ENCODE measurements at regions not wholly inside any gene's neighbourhood (a gene's known extent, or its start where the extent isn't known, plus 50 kb on each side); places are given as distances from the start of the nearest gene placed in this dataset.

DNA sequence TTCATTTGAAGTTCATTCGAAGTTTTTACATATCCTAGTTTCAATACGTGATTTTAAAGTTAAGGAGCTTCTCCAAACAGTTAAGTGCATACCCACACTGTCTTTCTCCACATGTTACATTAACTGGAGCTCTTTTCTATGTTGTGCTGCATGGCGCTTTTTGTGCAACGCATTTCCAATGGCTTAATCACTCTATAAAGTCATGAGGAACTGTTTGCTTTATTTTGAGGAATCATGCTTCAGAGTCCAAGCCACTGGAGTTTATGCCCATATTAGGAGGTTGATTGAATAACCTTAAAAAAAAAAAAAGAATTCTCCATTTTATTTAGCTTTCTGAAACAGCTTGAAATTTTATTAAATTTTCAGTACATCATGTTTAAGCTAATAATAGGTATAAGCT is 109.4 kb upstream of the MBNL1 start:
- no peak for DNase-seq

DNA sequence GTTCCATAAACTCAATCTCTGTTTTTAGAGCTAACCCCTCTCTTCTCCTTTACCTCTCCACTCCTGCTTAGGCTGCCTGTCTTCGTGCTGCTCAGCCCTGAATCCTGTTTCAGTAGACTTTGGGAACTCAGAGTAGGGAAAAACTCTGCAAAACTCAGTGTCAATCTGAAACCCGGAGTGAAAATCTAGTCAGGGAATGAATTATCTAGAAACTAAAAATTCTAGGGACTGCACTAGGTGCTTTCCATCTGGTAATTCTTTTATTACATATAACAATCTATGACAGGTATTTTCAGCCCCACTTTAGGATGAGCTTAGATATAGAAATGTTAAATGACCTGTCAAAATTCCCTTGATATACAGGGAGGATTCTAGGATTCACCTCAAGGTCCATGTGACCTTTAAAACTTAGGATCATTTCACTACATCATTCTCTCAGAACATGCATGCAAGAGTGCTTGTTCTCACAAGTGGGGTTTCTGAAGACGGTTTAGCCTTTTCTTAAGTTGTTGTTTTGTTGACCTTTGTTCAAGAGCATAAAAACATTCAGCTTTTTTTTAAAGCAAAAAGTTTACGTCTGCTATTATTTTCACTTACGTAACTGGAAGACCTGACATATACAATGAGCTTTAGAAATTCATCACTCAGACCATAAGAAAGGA is 108.2 kb upstream of the MBNL1 start:
- no peak for DNase-seq

DNA sequence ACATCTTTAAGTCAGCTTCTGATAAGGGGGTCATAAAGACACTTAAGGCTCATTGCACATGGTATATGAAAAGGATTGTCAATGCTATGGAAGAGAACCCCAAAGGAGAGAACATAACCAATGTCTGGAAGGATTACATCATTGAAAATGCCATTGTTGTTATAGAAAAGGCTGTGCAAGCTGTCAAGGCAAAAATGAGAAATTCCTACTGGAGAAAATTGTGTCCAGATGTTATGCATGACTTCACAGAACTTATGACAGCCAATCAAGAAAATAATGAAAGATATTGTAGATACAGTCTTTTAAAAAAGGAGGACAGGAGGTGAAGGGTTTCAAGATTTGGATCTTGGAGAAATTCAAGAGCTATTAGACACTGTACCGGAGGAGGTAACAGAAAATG is 96.3 kb upstream of the MBNL1 start:
- no peak for DNase-seq

DNA sequence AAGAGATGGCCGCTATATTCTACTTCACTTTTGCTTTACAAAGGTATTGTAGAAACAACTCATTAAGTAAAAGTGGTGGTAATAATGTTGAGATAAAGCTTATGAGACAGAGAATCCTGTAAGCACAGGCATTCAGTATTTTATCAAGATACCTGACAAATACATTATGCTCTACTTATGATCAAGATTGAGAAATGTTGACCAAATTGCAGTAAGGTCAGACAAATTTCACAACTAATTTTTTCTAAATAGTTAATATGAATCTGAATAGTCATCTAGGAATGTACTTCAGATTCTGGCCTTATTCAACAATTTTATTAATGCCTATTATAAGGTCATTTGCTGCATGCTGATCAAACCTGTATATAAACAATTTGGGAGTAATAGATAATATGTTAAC is 95.1 kb upstream of the MBNL1 start:
- no peak for DNase-seq

DNA sequence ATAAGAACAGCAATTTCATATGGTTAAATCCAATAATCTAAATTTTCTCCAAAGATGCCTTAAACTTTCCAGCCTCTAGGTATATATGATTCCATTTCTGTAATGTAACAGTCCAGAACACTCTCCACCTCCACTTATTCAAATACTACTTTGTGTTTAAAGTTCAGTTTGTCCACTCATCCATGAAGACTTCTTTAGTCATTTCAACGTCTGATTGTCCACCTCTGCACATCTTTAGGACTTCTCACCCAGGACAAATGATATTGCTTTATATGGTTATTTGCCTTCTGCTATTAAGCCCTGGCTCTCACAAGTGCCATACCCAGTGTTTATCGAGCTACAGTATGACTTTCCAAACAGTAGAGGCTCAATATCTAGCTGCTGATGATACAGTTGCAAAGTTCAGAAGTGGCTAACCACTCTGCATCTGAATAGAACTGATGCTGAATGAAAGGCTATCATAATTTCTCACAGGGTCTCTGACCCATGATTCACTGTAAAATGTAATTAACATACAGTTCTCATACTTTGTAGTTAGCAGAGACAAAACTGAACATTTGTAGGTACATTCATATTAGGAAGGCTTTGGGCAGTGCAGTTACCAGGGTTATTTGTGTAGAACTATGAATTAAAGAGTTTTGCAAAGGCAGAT is 93.7 kb upstream of the MBNL1 start:
- DNase-seq = no peak

DNA sequence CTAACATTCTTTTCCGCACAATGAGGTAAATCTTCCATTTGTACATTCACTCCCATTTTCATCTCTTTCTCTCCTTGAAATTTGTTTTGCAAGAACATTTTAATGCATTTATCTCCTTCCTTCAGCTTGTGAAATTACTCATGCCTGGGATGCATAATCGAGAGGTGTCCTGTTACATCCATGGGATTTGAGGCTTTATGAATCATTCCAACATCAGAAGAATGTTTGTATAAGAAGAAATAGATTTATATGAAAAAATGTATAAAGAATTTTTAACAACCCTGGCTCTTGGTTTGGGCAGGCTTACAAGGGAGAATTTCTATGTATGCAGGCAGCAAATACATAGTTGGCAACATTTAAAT is 93.2 kb upstream of the MBNL1 start:
- no peak for DNase-seq

DNA sequence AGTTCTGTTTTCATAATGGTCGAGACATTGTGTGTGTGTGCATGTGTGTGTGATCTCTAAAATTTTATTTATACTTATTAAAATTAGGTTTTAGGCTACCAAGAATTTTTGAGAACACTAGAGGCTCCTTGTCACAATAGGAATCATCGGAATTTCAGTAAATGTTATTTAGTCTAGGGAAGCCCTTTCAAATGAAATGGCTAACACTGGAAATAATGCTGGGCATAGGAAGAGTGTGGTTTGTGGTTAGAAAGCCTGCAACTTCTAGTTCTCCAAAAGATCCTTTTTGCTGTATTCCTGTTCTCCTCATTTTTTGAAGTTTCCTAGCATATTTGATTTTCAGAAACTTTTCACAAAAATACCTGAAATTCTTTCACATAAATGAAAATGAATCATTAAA is 92.5 kb upstream of the MBNL1 start:
- DNase-seq = no peak

DNA sequence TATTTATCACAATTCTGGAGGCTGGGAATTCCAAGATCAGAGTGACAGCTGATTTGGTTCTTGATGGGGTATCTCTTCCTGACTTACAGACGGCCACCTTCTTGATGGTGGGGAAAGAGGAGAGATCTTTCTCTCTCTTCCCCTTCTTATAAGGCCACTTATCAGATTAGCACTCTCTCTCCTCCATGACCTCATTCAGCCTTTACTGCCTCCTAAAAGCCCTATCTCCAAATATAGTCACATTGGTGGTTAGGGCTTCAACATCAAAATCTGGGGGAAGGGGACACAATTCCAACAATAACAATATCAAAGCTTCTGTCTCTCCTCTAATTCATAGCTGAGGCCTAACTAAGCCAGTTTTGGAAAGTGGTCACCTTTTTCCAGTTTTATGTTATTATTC is 91.7 kb upstream of the MBNL1 start:
- no peak for DNase-seq

DNA sequence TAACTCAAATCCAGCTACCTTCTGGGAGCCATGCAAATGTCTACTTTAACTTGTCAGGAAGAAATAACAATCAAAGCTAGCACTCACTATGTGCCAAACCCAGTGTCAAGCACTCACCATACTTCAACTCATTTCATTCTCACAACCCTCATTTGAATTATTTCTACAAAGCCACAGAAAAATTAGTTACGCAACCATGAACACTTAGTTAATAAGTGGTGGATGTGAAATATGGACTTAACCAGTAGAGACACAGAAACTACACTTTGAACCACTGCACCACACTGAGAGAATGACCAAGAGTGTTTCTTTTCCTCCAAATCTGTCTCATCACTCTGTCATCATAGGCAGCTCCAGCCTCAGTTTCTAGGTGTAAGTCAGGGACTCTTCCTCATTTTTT is 91.0 kb upstream of the MBNL1 start:
- no peak for DNase-seq

DNA sequence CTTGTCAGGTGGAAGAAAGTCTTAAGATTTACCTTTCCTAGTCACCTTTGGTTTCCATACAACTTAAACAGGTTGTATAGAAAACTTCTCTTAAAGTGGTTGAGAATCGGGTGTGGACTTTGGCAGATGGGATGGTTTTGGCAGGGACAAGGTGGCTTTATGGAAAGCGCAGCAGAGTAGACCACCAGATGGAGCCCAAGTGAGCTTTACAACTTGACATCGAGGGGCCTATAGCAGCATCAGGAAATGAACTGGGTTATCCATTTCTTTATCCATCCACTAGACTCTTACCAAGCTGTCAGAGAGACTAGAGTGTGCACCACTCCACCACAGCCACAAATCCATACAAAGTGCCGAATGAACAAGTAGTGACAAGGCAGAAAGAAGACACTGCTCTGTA is 85.3 kb upstream of the MBNL1 start:
- peak; percentile 58 for DNase-seq

DNA sequence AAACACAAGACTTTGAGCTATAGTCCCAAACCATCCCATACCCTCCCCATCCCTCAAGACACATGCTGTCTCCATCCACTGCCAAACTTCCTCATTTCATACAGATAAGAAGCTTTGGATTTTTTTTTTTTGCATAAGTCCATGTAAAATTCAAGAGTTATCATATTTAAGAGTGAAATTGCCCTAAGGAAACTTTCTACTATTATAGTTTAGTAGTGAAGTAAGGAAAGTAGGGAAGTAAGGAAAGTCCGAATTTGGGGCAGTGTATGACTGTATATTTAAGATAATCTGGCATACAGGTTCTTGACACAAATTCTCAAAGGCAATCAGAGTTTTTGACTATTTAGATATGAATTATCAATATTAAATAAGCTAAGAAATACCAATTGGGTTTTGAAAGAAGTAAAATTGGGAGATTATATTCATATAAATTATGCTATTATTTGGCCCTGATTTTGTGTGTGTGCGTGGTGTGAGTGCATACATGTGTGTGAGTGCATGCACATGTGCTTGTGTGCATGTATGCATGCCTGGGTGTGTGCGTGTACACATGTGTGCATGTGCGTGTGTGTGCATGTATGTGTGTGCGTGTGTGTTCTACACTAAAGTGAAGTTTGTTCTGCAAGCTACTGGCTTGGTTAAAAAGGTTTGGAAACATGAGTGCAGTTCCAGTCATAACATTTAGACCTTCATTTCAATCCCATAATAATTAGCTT is 83.6 kb upstream of the MBNL1 start:
- DNase-seq = no peak

DNA sequence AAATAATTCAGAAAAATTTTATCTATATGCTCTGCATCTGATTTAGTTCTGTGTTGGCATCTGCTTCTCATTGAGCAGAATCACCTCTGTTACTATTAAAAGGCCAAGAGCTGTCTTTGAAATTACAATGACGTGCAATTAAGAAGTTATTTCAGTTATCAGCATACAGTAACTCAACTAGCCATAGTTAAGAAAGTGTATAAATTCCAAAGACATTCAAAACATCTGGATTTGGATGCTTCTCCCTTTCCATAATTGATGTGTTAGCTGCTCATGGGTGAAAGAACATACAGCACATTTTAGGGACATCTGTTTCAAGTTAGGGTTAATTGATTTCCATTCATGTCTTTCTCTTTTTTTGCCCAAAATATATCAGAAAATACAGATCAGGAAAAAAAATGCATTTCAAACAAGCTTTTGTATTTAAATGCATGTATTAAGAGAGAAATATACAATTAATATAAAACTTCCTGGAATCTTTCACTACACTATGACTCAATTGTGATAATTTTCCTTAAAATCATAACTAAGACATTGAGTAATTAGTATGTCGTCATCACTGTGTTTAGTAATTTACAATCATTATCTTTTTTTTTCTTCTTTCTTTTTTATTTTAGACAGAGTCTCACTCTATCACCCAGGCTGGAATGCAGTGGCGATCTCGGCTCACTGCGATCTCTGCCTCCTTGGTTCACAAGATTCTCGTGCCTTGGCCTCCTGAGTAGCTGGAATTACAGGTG is 82.7 kb upstream of the MBNL1 start:
- DNase-seq = no peak

DNA sequence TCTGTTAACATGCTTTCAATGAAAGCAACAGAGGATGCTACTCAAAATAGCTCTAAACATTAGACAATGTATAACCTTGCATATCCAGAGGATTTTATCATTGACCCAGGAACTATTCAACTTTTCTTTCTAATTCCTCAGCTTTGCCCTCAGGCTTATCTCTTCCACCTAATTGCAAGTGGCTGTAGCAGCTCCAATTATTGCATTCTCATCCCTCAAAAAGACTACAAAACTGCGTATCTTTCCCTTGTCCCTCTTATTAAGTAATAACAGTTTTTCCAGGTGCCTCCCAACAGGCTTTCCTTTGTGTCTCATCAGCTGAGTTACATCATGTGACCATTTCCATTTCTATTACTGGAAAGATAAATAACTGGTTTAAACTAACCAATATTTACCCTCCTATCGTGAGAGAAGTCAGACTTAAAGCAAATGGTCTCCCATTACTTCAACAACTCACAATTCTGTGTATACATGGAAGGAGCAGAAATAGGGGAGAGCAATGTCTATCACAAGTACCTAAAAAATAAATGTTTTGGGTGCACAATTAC is 78.0 kb upstream of the MBNL1 start:
- no peak for DNase-seq

DNA sequence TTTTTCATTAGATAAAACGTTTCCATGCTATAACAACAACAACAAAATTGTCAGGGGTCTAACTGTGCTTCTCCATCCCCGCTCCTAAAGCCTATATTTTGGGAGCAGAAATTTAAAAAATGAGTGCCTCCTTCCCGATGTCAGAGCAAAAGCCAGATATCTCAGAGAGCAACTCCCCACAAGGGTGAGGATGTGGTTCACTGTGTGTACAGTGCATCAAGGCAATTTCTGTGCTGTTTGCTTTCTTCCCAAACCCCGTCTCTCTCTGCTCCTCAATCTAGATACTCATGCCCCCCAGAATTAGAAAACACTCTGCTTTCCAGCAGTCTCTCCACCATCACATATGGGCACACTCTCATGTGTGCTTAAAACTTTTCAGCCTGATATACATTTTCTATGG is 76.7 kb upstream of the MBNL1 start:
- no peak for DNase-seq

DNA sequence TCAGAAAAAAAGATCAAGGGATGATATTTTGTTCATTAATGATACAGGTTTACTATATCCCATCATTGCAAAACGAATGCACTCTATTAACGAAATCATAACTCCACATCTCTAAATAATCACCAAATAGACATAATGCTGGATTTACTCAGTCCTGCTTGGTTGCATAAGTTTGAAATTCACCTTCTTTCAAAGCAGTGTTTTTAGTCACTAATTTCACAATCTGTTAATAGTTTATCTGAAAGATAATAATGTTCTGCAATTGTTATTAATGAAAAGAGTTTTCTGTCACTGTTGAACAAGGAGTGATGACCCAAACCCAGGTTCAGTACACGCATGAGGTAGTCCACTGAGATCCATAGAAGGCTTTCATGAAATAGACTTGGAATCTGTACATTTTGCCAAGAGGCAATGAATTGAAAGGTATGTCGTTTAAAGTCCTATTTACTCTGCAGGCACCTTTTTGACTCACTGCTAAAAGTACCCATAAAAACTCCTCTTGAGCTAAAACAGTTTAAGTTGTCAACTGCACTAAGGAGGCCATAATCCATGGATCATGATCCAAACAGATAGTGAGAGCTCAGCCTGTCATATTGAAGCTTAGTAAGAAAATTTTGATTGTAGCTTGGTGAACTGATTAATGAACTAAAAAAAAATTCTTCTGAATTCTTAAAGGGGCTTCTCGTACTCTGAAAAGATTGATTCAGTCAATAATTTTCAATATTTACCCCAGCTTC is 75.6 kb upstream of the MBNL1 start:
- DNase-seq = no peak

DNA sequence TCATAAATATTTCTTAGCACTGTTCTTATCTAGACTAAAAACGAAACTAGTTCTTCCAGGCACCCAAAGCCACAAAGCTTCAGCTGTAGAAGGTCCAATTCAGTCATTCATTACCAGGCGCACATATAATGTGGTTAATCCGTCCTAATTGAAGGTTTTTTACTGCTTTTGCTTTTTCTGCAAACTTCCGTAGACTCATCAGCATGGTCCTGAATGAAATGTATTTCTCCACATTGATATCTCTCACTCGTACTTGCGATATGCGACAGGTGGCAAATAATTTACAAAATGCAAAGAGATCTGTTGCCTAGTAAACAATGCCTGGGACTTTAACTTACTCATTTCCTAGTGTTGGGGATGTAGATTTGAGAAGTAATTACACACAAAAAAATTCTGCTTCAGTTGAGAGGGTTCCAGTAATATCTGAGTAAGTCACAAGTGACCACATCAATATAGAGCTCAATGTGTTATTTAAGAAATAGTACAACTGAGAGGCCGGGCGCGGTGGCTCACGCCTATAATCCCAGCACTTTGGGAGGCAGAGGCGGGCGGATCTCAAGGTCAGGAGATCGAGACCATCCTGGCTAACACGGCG is 75.0 kb upstream of the MBNL1 start:
- no peak for DNase-seq

DNA sequence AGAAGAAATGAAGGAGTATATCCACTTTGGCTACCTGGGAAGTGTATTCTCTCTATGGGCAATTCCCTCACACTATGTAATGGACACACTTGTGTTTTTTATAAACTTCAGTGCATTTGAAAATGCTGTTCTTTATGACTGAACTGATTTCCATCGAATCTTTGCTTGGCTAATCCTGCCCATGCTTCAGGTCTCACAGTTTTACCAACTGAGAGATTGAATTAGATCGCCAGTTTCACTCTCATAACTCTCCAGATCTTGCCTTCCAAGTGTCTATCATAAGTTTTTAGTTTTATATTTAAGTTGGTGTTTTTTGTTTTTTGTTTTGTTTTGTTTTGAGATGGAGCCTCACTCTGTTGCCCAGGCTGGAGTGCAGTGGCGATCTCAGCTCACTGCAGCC is 73.5 kb upstream of the MBNL1 start:
- no peak for DNase-seq

DNA sequence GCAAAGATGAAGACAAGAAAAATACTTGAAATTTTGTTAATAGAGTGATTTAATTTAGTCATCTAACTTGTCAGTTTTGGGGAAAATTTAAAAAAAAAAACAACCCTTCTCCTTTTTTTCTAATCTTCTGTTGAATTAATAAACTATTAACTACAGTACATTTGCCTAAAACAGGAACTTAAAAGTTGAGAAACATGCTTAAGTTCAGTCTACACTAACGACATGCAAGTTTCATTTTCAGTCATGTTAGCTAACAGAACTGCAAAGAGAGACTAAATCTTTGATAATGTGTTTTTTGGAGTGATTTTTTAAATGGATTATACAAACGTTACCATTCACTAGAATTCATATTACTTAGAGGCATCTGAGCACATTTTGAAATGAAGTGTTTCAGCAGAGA is 71.9 kb upstream of the MBNL1 start:
- DNase-seq = no peak

DNA sequence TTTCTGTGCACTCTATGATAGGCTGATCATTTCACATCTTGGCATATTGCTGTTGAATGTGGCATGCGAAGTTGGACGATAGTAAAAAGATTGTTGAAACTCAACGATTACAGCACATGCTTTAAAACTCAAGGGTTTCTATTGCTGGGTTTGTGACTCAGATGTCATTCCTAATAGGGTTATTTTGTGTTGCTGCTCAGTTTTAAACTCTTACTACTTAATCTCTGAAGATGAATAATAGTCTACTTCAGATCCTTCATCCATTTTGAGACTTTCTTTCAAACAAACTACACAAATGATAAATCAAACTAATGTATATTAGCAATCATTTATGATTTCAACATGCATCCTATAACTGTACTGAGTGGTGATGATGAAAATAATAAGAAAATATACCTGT is 71.3 kb upstream of the MBNL1 start:
- no peak for DNase-seq

DNA sequence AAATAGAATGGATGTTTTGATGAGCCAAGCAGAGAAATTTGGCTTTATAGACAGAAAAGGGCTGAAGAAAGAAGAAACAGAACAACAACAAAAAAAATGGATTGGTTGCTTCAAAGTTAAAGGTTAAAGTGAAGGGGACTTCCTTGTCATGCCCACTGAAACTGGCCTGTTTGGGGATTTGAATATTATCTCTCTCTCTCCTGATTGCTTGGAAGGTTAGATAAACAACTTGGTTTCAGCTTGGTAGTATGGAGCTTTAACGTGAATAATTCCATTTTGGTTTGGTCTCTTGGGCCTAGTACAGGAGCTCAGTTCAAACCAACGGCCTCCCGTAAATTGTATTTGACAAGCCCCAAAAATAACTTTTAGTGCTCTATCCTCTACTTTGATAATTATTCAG is 70.8 kb upstream of the MBNL1 start:
- no peak for DNase-seq

DNA sequence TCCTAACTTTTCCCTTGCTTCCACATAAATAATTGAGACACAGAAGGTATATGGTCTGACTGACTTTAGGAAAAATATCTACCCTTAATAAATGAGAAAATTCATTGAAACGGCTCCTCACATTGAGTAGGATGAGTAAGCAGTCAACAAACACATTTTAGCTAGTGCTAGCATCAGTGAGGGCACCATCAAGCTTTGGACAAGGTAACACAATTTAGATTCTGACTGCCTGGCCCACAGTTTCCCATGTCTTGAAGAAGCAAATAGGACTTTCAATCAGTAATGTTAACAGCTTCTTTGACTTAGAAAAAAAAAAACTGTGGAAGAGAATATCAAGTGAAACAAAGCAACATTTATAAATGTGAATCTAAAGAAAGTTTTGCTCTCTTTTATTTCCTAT is 70.1 kb upstream of the MBNL1 start:
- DNase-seq = no peak

DNA sequence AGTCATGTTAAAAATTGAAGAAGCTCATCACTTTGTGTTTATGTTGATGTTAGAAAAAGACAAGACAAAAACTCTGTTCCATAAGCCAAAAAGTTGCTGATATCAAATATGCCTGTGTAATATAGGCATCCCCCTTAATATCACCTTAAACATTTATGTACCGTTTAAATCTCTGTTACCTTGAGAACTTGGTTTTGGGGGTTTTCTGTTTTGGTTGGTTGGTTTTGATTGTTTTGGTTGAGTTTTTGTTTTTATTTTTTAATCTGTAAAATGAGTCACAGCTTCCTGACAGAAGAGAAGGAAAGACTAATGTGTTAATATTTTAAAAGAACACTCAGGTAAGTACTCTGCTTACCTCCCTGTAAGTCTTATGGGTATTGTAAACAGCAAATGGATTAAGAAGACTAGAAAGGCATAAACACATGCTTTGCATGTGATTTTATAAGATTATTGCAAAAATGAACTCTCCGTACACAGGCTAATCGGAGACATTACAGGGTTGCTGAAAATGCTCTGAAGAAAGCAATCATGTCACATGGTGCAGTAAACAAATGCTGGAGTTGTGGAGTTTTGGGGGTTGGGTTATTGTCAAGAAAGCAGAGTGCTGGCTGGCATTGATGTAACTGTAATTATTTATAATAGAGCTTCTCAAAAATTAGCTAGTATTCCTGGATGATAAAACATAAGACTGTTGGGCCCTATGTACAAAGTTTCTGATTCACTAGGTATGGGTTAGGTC is 69.5 kb upstream of the MBNL1 start:
- DNase-seq = no peak
